ENCODE measurements at regions not wholly inside any gene's neighbourhood (a gene's known extent, or its start where the extent isn't known, plus 50 kb on each side); places are given as distances from the start of the nearest gene placed in this dataset.
A peak's percentile ranks its signal among the peaks of the same experiment; 100 is the strongest.

- no peak for DNase-seq
- Histone ChIP-seq H3K27me3 (ENCODE audit: control insufficient read depth, insufficient read depth, low read length) (no peaks in the 10 kb centered on the region; the same call in 1 of the 2 replicates), H3K4me3 (ENCODE audit: insufficient read depth, low read depth, low read length) (no peak overlapping the region), H3K36me3 (replicated peaks; ENCODE audit: control insufficient read depth, insufficient read depth, low read length) (no peaks in the 10 kb centered on the region)
These were observed 169.4 kb downstream of the C1orf94 start for GRCh38 chr1:34346128-34346527.

- H3K4me3 ChIP-seq (ENCODE audit: insufficient read depth, low read depth, low read length) = no peak overlapping the region
These were observed 176.7 kb downstream of the C1orf94 start for GRCh38 chr1:34353409-34353808.

GRCh38 chr1:34354367-34354766 lies 177.7 kb downstream of the C1orf94 start:
- H3K27me3 ChIP-seq (ENCODE audit: control insufficient read depth, insufficient read depth, low read length) = no peaks in the 10 kb centered on the region; the same call in 1 of the 2 replicates
- H3K4me3 ChIP-seq (ENCODE audit: insufficient read depth, low read depth, low read length) = no peak overlapping the region
- DNase-seq = peak; percentile 23
- H3K36me3 ChIP-seq (replicated peaks; ENCODE audit: control insufficient read depth, insufficient read depth, low read length) = no peaks in the 10 kb centered on the region

More at GRCh38 chr1:34353409-34353808, 176.7 kb downstream of the C1orf94 start:
- Histone ChIP-seq H3K36me3 (replicated peaks; ENCODE audit: control insufficient read depth, insufficient read depth, low read length) (no peaks in the 10 kb centered on the region), H3K27me3 (ENCODE audit: control insufficient read depth, insufficient read depth, low read length) (no peaks in the 10 kb centered on the region; the same call in 1 of the 2 replicates)
- DNase-seq = no peak

- H3K27me3 ChIP-seq (ENCODE audit: control insufficient read depth, insufficient read depth, low read length) = no peaks in the 10 kb centered on the region; the same call in 1 of the 2 replicates
- H3K36me3 ChIP-seq (replicated peaks; ENCODE audit: control insufficient read depth, insufficient read depth, low read length) = no peaks in the 10 kb centered on the region
- no peak for DNase-seq
- H3K4me3 ChIP-seq (ENCODE audit: insufficient read depth, low read depth, low read length) = no peak overlapping the region
These were observed 180.1 kb downstream of the C1orf94 start for GRCh38 chr1:34356853-34357252.

GRCh38 chr1:34358636-34359035 lies 181.9 kb downstream of the C1orf94 start:
- Histone ChIP-seq H3K27me3 (ENCODE audit: control insufficient read depth, insufficient read depth, low read length) (no peaks in the 10 kb centered on the region; the same call in 1 of the 2 replicates), H3K36me3 (replicated peaks; ENCODE audit: control insufficient read depth, insufficient read depth, low read length) (no peaks in the 10 kb centered on the region), H3K4me3 (ENCODE audit: insufficient read depth, low read depth, low read length) (no peak overlapping the region)
- no peak for DNase-seq

GRCh38 chr1:34359411-34359810 lies 182.7 kb downstream of the C1orf94 start:
- Histone ChIP-seq H3K4me3 (ENCODE audit: insufficient read depth, low read depth, low read length) (no peak overlapping the region), H3K27me3 (ENCODE audit: control insufficient read depth, insufficient read depth, low read length) (no peaks in the 10 kb centered on the region; the same call in 1 of the 2 replicates), H3K36me3 (replicated peaks; ENCODE audit: control insufficient read depth, insufficient read depth, low read length) (no peaks in the 10 kb centered on the region)
- DNase-seq = no peak

GRCh38 chr1:34360574-34360973 lies 183.9 kb downstream of the C1orf94 start:
- H3K4me3 ChIP-seq (ENCODE audit: insufficient read depth, low read depth, low read length) = no peak overlapping the region
- H3K27me3 ChIP-seq (ENCODE audit: control insufficient read depth, insufficient read depth, low read length) = no peaks in the 10 kb centered on the region; the same call in 1 of the 2 replicates
- H3K36me3 ChIP-seq (replicated peaks; ENCODE audit: control insufficient read depth, insufficient read depth, low read length) = no peaks in the 10 kb centered on the region
- no peak for DNase-seq

- DNase-seq = no peak
- Histone ChIP-seq H3K4me3 (ENCODE audit: insufficient read depth, low read depth, low read length) (no peak overlapping the region), H3K36me3 (replicated peaks; ENCODE audit: control insufficient read depth, insufficient read depth, low read length) (no peaks in the 10 kb centered on the region), H3K27me3 (ENCODE audit: control insufficient read depth, insufficient read depth, low read length) (no peaks in the 10 kb centered on the region; the same call in 1 of the 2 replicates)
These were observed 184.4 kb downstream of the C1orf94 start for GRCh38 chr1:34361121-34361520.

- DNase-seq = no peak
- H3K36me3 ChIP-seq (replicated peaks; ENCODE audit: control insufficient read depth, insufficient read depth, low read length) = no peaks in the 10 kb centered on the region
- H3K4me3 ChIP-seq (ENCODE audit: insufficient read depth, low read depth, low read length) = no peak overlapping the region
- H3K27me3 ChIP-seq (ENCODE audit: control insufficient read depth, insufficient read depth, low read length) = no peaks in the 10 kb centered on the region; the same call in 1 of the 2 replicates
These were observed 185.2 kb downstream of the C1orf94 start for GRCh38 chr1:34361781-34362357.

- DNase-seq = no peak
- H3K36me3 ChIP-seq (replicated peaks; ENCODE audit: control insufficient read depth, insufficient read depth, low read length) = no peaks in the 10 kb centered on the region
These were observed 186.2 kb downstream of the C1orf94 start for GRCh38 chr1:34362949-34363348.

GRCh38 chr1:34363447-34363846 lies 186.7 kb downstream of the C1orf94 start:
- no peak for DNase-seq
- Histone ChIP-seq H3K27me3 (ENCODE audit: control insufficient read depth, insufficient read depth, low read length) (no peaks in the 10 kb centered on the region; the same call in 1 of the 2 replicates), H3K36me3 (replicated peaks; ENCODE audit: control insufficient read depth, insufficient read depth, low read length) (no peaks in the 10 kb centered on the region), H3K4me3 (ENCODE audit: insufficient read depth, low read depth, low read length) (no peak overlapping the region)

More at GRCh38 chr1:34362949-34363348, 186.2 kb downstream of the C1orf94 start:
- H3K4me3 ChIP-seq (ENCODE audit: insufficient read depth, low read depth, low read length) = no peak overlapping the region
- H3K27me3 ChIP-seq (ENCODE audit: control insufficient read depth, insufficient read depth, low read length) = no peaks in the 10 kb centered on the region; the same call in 1 of the 2 replicates

- H3K27me3 ChIP-seq (ENCODE audit: control insufficient read depth, insufficient read depth, low read length) = no peaks in the 10 kb centered on the region; the same call in 1 of the 2 replicates
- no peak overlapping the region for H3K4me3 ChIP-seq (ENCODE audit: insufficient read depth, low read depth, low read length)
- no peak for DNase-seq
- no peaks in the 10 kb centered on the region for H3K36me3 ChIP-seq (replicated peaks; ENCODE audit: control insufficient read depth, insufficient read depth, low read length)
These were observed 187.2 kb downstream of the C1orf94 start for GRCh38 chr1:34363915-34364314.

- Histone ChIP-seq H3K27me3 (ENCODE audit: control insufficient read depth, insufficient read depth, low read length) (no peaks in the 10 kb centered on the region; the same call in 1 of the 2 replicates), H3K4me3 (ENCODE audit: insufficient read depth, low read depth, low read length) (no peak overlapping the region), H3K36me3 (replicated peaks; ENCODE audit: control insufficient read depth, insufficient read depth, low read length) (no peaks in the 10 kb centered on the region)
- no peak for DNase-seq
These were observed 187.7 kb downstream of the C1orf94 start for GRCh38 chr1:34364376-34364775.

GRCh38 chr1:34365295-34365694 lies 188.6 kb downstream of the C1orf94 start:
- H3K4me3 ChIP-seq (ENCODE audit: insufficient read depth, low read depth, low read length) = no peak overlapping the region
- no peaks in the 10 kb centered on the region for H3K36me3 ChIP-seq (replicated peaks; ENCODE audit: control insufficient read depth, insufficient read depth, low read length)
- no peaks in the 10 kb centered on the region; the same call in 1 of the 2 replicates for H3K27me3 ChIP-seq (ENCODE audit: control insufficient read depth, insufficient read depth, low read length)
- no peak for DNase-seq

GRCh38 chr1:34366875-34367624 lies 190.3 kb downstream of the C1orf94 start:
- no peak for DNase-seq
- Histone ChIP-seq H3K36me3 (replicated peaks; ENCODE audit: control insufficient read depth, insufficient read depth, low read length) (no peaks in the 10 kb centered on the region), H3K4me3 (ENCODE audit: insufficient read depth, low read depth, low read length) (no peak overlapping the region), H3K27me3 (ENCODE audit: control insufficient read depth, insufficient read depth, low read length) (peaks cover 1% of the 10 kb centered on the region; the same call in 1 of the 2 replicates)

All from H7 (cell line).